ENCODE measurements at regions not wholly inside any gene's neighbourhood (a gene's known extent, or its start where the extent isn't known, plus 50 kb on each side); places are given as distances from the start of the nearest gene placed in this dataset.
"Not testable (repeated sequence)": the region's sequence is repeated elsewhere in the genome, so short reads cannot be mapped to it uniquely, and the experiment has no call there.

- Histone ChIP-seq H3K27me3 (ENCODE audit: low read depth) (no peaks in the 10 kb centered on the region), H3K36me3 (no peaks in the 10 kb centered on the region), H3K9me3 (replicated peaks) (peaks cover 2% of the 10 kb centered on the region), H3K27ac (replicated peaks) (no peak overlapping the region), H3K4me1 (no peaks in the 10 kb centered on the region), H3K4me3 (no peak overlapping the region)
- intact Hi-C loops (cut with micrococcal nuclease) = no loop called here
- no peak for DNase-seq
- TF ChIP-seq CTCF (IDR thresholded peaks at IDR 0.05; ENCODE audit: borderline replicate concordance) = no peak
Measured at GRCh38 chr11:37849706-37850105, 1251.7 kb upstream of the RAG2 start.

GRCh38 chr11:37843603-37844002 lies 1245.6 kb upstream of the RAG2 start:
- no peaks in the 10 kb centered on the region for H3K9me3 ChIP-seq (replicated peaks)

GRCh38 chr11:37841016-37841415 lies 1243.0 kb upstream of the RAG2 start:
- Histone ChIP-seq H3K4me1 (no peaks in the 10 kb centered on the region), H3K9me3 (replicated peaks) (peaks cover 3% of the 10 kb centered on the region), H3K4me3 (no peak overlapping the region), H3K27me3 (ENCODE audit: low read depth) (no peaks in the 10 kb centered on the region), H3K36me3 (no peaks in the 10 kb centered on the region), H3K27ac (replicated peaks) (no peak overlapping the region)
- TF ChIP-seq CTCF (IDR thresholded peaks at IDR 0.05; ENCODE audit: borderline replicate concordance) = no peak
- DNase-seq = no peak
- intact Hi-C loops (cut with micrococcal nuclease) = no loop called here

More at GRCh38 chr11:37843603-37844002, 1245.6 kb upstream of the RAG2 start:
- no peak for TF ChIP-seq CTCF (IDR thresholded peaks at IDR 0.05; ENCODE audit: borderline replicate concordance)
- Histone ChIP-seq H3K27me3 (ENCODE audit: low read depth) (no peaks in the 10 kb centered on the region), H3K27ac (replicated peaks) (no peak overlapping the region), H3K4me3 (no peak overlapping the region), H3K36me3 (no peaks in the 10 kb centered on the region), H3K4me1 (no peaks in the 10 kb centered on the region)
- no peak for DNase-seq
- intact Hi-C loops (cut with micrococcal nuclease) = no loop called here

GRCh38 chr11:37840345-37840744 lies 1242.3 kb upstream of the RAG2 start:
- H3K27ac ChIP-seq (replicated peaks); intact Hi-C loops (cut with micrococcal nuclease); H3K4me3 ChIP-seq; DNase-seq; H3K4me1 ChIP-seq; H3K9me3 ChIP-seq (replicated peaks); H3K36me3 ChIP-seq; H3K27me3 ChIP-seq (ENCODE audit: low read depth): not testable (repeated sequence)

- intact Hi-C loops (cut with micrococcal nuclease) = no loop called here
- Histone ChIP-seq H3K9me3 (replicated peaks) (peaks cover 7% of the 10 kb centered on the region), H3K4me1 (no peaks in the 10 kb centered on the region), H3K27ac (replicated peaks) (no peak overlapping the region), H3K4me3 (no peak overlapping the region), H3K27me3 (ENCODE audit: low read depth) (no peaks in the 10 kb centered on the region), H3K36me3 (no peaks in the 10 kb centered on the region)
- no peak for TF ChIP-seq CTCF (IDR thresholded peaks at IDR 0.05; ENCODE audit: borderline replicate concordance)
- no peak for DNase-seq
Measured at GRCh38 chr11:37830529-37830928, 1232.5 kb upstream of the RAG2 start.

GRCh38 chr11:37817727-37818270 lies 1219.8 kb upstream of the RAG2 start:
- no peak for DNase-seq
- peaks cover 48% of the 10 kb centered on the region for H3K9me3 ChIP-seq (replicated peaks)
- H3K4me1 ChIP-seq = no peaks in the 10 kb centered on the region
- TF ChIP-seq CTCF (IDR thresholded peaks at IDR 0.05; ENCODE audit: borderline replicate concordance) = no peak
- no peak overlapping the region for H3K27ac ChIP-seq (replicated peaks)
- intact Hi-C loops (cut with micrococcal nuclease) = no loop called here
- no peaks in the 10 kb centered on the region for H3K27me3 ChIP-seq (ENCODE audit: low read depth)
- H3K36me3 ChIP-seq = no peaks in the 10 kb centered on the region
- no peak overlapping the region for H3K4me3 ChIP-seq

All from left ventricle myocardium inferior (tissue), 1 donor.